ENCODE measurements at regions not wholly inside any gene's neighbourhood (a gene's known extent, or its start where the extent isn't known, plus 50 kb on each side); places are given as distances from the start of the nearest gene placed in this dataset.

GRCh38 chr10:114877301-114877644, 55.7 kb downstream of the FHIP2A start:
- Mint-ChIP-seq H3K36me3 (ENCODE audit: insufficient read depth) (no peaks in the 10 kb centered on the region), H3K9me3 (ENCODE audit: low read depth) (no peaks in the 10 kb centered on the region)

GRCh38 chr10:114879093-114879492, 57.5 kb downstream of the FHIP2A start:
- Mint-ChIP-seq H3K36me3 (ENCODE audit: insufficient read depth) (no peaks in the 10 kb centered on the region), H3K4me1 (ENCODE audit: low read depth) (peaks cover 4% of the 10 kb centered on the region), H3K4me3 (ENCODE audit: low read depth) (no peak overlapping the region), H3K27me3 (peaks cover 20% of the 10 kb centered on the region), H3K27ac (no peak overlapping the region), H3K9me3 (ENCODE audit: low read depth) (no peaks in the 10 kb centered on the region)
- no peak for TF ChIP-seq CTCF (IDR thresholded peaks at IDR 0.05; ENCODE audit: unreplicated experiment)
- DNase-seq (ENCODE audit: low spot score, unreplicated experiment): no peak

More at GRCh38 chr10:114877301-114877644, 55.7 kb downstream of the FHIP2A start:
- Mint-ChIP-seq H3K27ac (no peak overlapping the region), H3K4me3 (ENCODE audit: low read depth) (no peak overlapping the region), H3K27me3 (peaks cover 20% of the 10 kb centered on the region), H3K4me1 (ENCODE audit: low read depth) (peaks cover 4% of the 10 kb centered on the region)
- no peak for DNase-seq (ENCODE audit: low spot score, unreplicated experiment)
- no peak for TF ChIP-seq CTCF (IDR thresholded peaks at IDR 0.05; ENCODE audit: unreplicated experiment)

GRCh38 chr10:114879541-114880158, 58.1 kb downstream of the FHIP2A start:
- Mint-ChIP-seq H3K27ac (no peak overlapping the region), H3K4me3 (ENCODE audit: low read depth) (no peak overlapping the region), H3K9me3 (ENCODE audit: low read depth) (no peaks in the 10 kb centered on the region), H3K27me3 (peaks cover 20% of the 10 kb centered on the region), H3K4me1 (ENCODE audit: low read depth) (peaks cover 4% of the 10 kb centered on the region), H3K36me3 (ENCODE audit: insufficient read depth) (no peaks in the 10 kb centered on the region)
- peak; percentile 62 for TF ChIP-seq CTCF (IDR thresholded peaks at IDR 0.05; ENCODE audit: unreplicated experiment)
- no peak for DNase-seq (ENCODE audit: low spot score, unreplicated experiment)

- peaks cover 11% of the 10 kb centered on the region for H3K4me1 Mint-ChIP-seq (ENCODE audit: low read depth)
- no peak for TF ChIP-seq CTCF (IDR thresholded peaks at IDR 0.05; ENCODE audit: unreplicated experiment)
- peaks cover 6% of the 10 kb centered on the region for H3K27me3 Mint-ChIP-seq
- H3K9me3 Mint-ChIP-seq (ENCODE audit: low read depth): no peaks in the 10 kb centered on the region
- no peak for DNase-seq (ENCODE audit: low spot score, unreplicated experiment)
- no peak overlapping the region for H3K4me3 Mint-ChIP-seq (ENCODE audit: low read depth)
- H3K27ac Mint-ChIP-seq: no peak overlapping the region
- H3K36me3 Mint-ChIP-seq (ENCODE audit: insufficient read depth): no peaks in the 10 kb centered on the region
Observed at GRCh38 chr10:114881417-114881816, 56.6 kb upstream of the TRUB1 start.

- Mint-ChIP-seq H3K27me3 (peaks cover 4% of the 10 kb centered on the region), H3K4me3 (ENCODE audit: low read depth) (no peak overlapping the region), H3K36me3 (ENCODE audit: insufficient read depth) (no peaks in the 10 kb centered on the region), H3K9me3 (ENCODE audit: low read depth) (no peaks in the 10 kb centered on the region), H3K27ac (no peak overlapping the region), H3K4me1 (ENCODE audit: low read depth) (peaks cover 11% of the 10 kb centered on the region)
- no peak for DNase-seq (ENCODE audit: low spot score, unreplicated experiment)
- no peak for TF ChIP-seq CTCF (IDR thresholded peaks at IDR 0.05; ENCODE audit: unreplicated experiment)
Observed at GRCh38 chr10:114881901-114882300, 56.1 kb upstream of the TRUB1 start.
